HEK293T (cell line): ENCODE measurements at regions not wholly inside any gene's neighbourhood (a gene's known extent, or its start where the extent isn't known, plus 50 kb on each side); places are given as distances from the start of the nearest gene placed in this dataset.

Experiments
- ARNT ChIP-seq: fragments of 450-650 bp; IDR thresholded peaks from 2 replicates; pipeline ENCODE4 v1.6.1; 2017; ENCODE audit warnings: mild to moderate bottlenecking
- BHLHE40 ChIP-seq: fragments of 450-650 bp; IDR thresholded peaks from 2 replicates; pipeline ENCODE4 v1.6.1; 2016; ENCODE audit warnings: mild to moderate bottlenecking, moderate library complexity, borderline replicate concordance
- ELF4 ChIP-seq: fragments of 450-650 bp; IDR thresholded peaks from 2 replicates; pipeline ENCODE4 v1.6.1; 2017; ENCODE audit warnings: antibody characterized with exemption
- FOXA1 ChIP-seq: fragments of 450-650 bp; IDR thresholded peaks from 2 replicates; pipeline ENCODE4 v1.6.1; 2016; ENCODE audit warnings: mild to moderate bottlenecking
- NFRKB ChIP-seq: fragments of 450-650 bp; IDR thresholded peaks from 2 replicates; pipeline ENCODE4 v1.6.1; 2016; ENCODE audit warnings: mild to moderate bottlenecking, moderate library complexity
- ZNF384 ChIP-seq: fragments of 450-650 bp; IDR thresholded peaks from 2 replicates; pipeline ENCODE4 v1.6.1; 2016
- TF ChIP-seq, protein P1 (sequence below): fragments of 450-650 bp; IDR thresholded peaks from 2 replicates; pipeline ENCODE4 v1.6.1; 2016

DNA sequence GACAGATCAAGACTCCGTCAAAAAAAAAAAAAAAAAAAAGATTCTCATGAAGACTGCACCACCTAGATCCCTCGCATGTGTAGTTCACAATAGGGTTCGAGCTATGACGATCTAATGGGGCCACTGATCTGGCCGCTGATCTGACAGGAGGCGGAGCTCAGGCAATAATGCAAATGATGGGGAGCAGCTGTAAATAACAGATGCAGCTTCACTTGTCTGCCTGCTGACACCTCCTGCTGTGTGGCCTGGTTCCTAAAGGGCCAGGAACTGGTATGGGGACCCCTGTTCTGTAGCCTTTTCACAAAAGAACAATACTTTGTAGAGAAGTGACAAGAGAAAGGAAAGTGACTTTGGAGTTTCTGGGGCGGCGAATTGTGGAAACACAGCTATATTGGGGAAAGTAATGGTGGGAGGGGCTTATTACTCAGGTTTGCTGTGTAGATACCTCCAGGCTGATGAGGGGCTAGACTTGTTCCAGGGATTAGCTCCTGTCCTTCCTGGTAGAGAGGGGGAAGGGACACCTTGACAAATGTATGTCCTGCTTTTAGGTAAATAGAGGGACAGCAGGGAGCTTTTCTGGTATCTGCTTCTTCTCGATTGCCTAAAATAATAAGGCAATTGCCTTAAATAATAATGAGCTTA is 57.1 kb downstream of the HAPSTR1 start:
- TF ChIP-seq ZNF384 (no peak), BHLHE40 (no peak), FOXA1 (no peak), NFRKB (no peak), ARNT (no peak), ELF4 (no peak)
- TF ChIP-seq, protein P1, sequence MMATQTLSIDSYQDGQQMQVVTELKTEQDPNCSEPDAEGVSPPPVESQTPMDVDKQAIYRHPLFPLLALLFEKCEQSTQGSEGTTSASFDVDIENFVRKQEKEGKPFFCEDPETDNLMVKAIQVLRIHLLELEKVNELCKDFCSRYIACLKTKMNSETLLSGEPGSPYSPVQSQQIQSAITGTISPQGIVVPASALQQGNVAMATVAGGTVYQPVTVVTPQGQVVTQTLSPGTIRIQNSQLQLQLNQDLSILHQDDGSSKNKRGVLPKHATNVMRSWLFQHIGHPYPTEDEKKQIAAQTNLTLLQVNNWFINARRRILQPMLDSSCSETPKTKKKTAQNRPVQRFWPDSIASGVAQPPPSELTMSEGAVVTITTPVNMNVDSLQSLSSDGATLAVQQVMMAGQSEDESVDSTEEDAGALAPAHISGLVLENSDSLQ, result no peak
